Right atrium auricular region (tissue), 2 donors: ENCODE measurements at regions not wholly inside any gene's neighbourhood (a gene's known extent, or its start where the extent isn't known, plus 50 kb on each side); places are given as distances from the start of the nearest gene placed in this dataset.
A peak's percentile ranks its signal among the peaks of the same experiment; 100 is the strongest.

Source experiments
- DNase-seq: peaks from one replicate; pipeline ENCODE4 v3.0.0-alpha.2; 2019; ENCODE audit warnings: low spot score
- H3K27ac ChIP-seq, 2 donors: fragments of 200-600 bp; sonication (generic); 1 replicate in 1 of 2; 2 replicates in 1 of 2; pipeline ENCODE4 v1.5.1; 2016 to 2019
- H3K27me3 ChIP-seq, 2 donors: fragments of 200-600 bp; sonication (generic); one replicate each; pipeline versions ENCODE4 v1.5.1 to v1.6.0; 2017 to 2019
- H3K36me3 ChIP-seq: fragments of 200-600 bp; sonication (generic); one replicate; pipeline ENCODE4 v1.5.1; 2016
- H3K4me1 ChIP-seq, 2 donors: fragments of 200-600 bp; sonication (generic); one replicate each; pipeline versions ENCODE4 v1.5.1 to v1.6.0; 2017 to 2019
- H3K4me3 ChIP-seq, 2 donors: fragments of 200-600 bp; sonication (generic); 1 replicate in 1 of 2; 2 replicates in 1 of 2; pipeline ENCODE4 v1.5.1; 2017 to 2019; ENCODE audit warnings: mild to moderate bottlenecking in 1 of 2, moderate library complexity in 1 of 2
- H3K9me3 ChIP-seq, 2 donors: fragments of 200-600 bp; sonication (generic); one replicate each; pipeline ENCODE4 v1.5.1; 2019
- CTCF ChIP-seq, 2 donors: fragments of 200-600 bp; sonication (generic); IDR thresholded peaks; one replicate each; pipeline ENCODE4 v1.5.1; 2019; ENCODE audit warnings: antibody characterized with exemption in 2 of 2

- Histone ChIP-seq H3K4me1 (no peaks in the 10 kb centered on the region), H3K27ac (no peak overlapping the region), H3K9me3 (no peaks in the 10 kb centered on the region), H3K27me3 (no peaks in the 10 kb centered on the region), H3K4me3 (no peak overlapping the region), H3K36me3 (no peaks in the 10 kb centered on the region)
- TF ChIP-seq CTCF (IDR thresholded peaks at IDR 0.05): peak; percentile 65 to 86
- no peak for DNase-seq
Measured at GRCh38 chr2:191521608-191522208, 156.2 kb upstream of the NABP1 start.

- H3K9me3 ChIP-seq: no peaks in the 10 kb centered on the region
- no peak for DNase-seq
- H3K27me3 ChIP-seq: no peaks in the 10 kb centered on the region
- TF ChIP-seq CTCF (IDR thresholded peaks at IDR 0.05): no peak
- H3K36me3 ChIP-seq: no peaks in the 10 kb centered on the region
- H3K27ac ChIP-seq: no peak overlapping the region
- no peak overlapping the region for H3K4me3 ChIP-seq
- no peaks in the 10 kb centered on the region for H3K4me1 ChIP-seq
Measured at GRCh38 chr2:191522478-191523120, 155.3 kb upstream of the NABP1 start.

- H3K4me3 ChIP-seq: no peak overlapping the region
- no peaks in the 10 kb centered on the region for H3K9me3 ChIP-seq
- H3K36me3 ChIP-seq: no peaks in the 10 kb centered on the region
- no peaks in the 10 kb centered on the region for H3K27me3 ChIP-seq
- H3K27ac ChIP-seq: no peak overlapping the region
- no peaks in the 10 kb centered on the region for H3K4me1 ChIP-seq
- no peak for DNase-seq
- TF ChIP-seq CTCF (IDR thresholded peaks at IDR 0.05): no peak
Measured at GRCh38 chr2:191526091-191526490, 151.8 kb upstream of the NABP1 start.

GRCh38 chr2:191526536-191526935 is 151.4 kb upstream of the NABP1 start:
- Histone ChIP-seq H3K4me3 (no peak overlapping the region), H3K27me3 (no peaks in the 10 kb centered on the region), H3K4me1 (no peaks in the 10 kb centered on the region), H3K27ac (no peak overlapping the region), H3K9me3 (no peaks in the 10 kb centered on the region), H3K36me3 (no peaks in the 10 kb centered on the region)
- DNase-seq: peak; percentile 4
- no peak for TF ChIP-seq CTCF (IDR thresholded peaks at IDR 0.05)

GRCh38 chr2:191526953-191527556 is 150.9 kb upstream of the NABP1 start:
- Histone ChIP-seq H3K36me3 (no peaks in the 10 kb centered on the region), H3K9me3 (no peaks in the 10 kb centered on the region), H3K27me3 (no peaks in the 10 kb centered on the region), H3K4me1 (no peaks in the 10 kb centered on the region), H3K27ac (no peak overlapping the region), H3K4me3 (no peak overlapping the region)
- no peak for DNase-seq
- no peak for TF ChIP-seq CTCF (IDR thresholded peaks at IDR 0.05)
